Activated naive CD4-positive, alpha-beta T cell treated with Interleukin-2 at 50 U/mL for 16 hours (primary cell): ENCODE measurements at regions not wholly inside any gene's neighbourhood (a gene's known extent, or its start where the extent isn't known, plus 50 kb on each side); places are given as distances from the start of the nearest gene placed in this dataset.

Source experiments
- DNase-seq: peaks from one replicate; pipeline ENCODE4 v3.0.0-alpha.2; 2020

- DNase-seq: no peak
Measured at GRCh38 chr9:80285326-80285725, 713.6 kb downstream of the TLE4 start.

GRCh38 chr9:80282766-80283165, 711.0 kb downstream of the TLE4 start:
- no peak for DNase-seq

- no peak for DNase-seq
Measured at GRCh38 chr9:80259079-80259478, 687.3 kb downstream of the TLE4 start.

- DNase-seq: no peak
Measured at GRCh38 chr9:80251778-80252177, 680.0 kb downstream of the TLE4 start.

- DNase-seq: no peak
Measured at GRCh38 chr9:80242022-80242421, 670.3 kb downstream of the TLE4 start.

GRCh38 chr9:80235752-80236151, 664.0 kb downstream of the TLE4 start:
- DNase-seq: no peak

- DNase-seq: no peak
Measured at GRCh38 chr9:80233906-80234305, 662.1 kb downstream of the TLE4 start.

GRCh38 chr9:80233102-80233843, 661.5 kb downstream of the TLE4 start:
- no peak for DNase-seq

GRCh38 chr9:80231318-80232236, 659.8 kb downstream of the TLE4 start:
- DNase-seq: no peak

- no peak for DNase-seq
Measured at GRCh38 chr9:80223897-80224296, 652.1 kb downstream of the TLE4 start.

GRCh38 chr9:80222466-80223169, 650.9 kb downstream of the TLE4 start:
- no peak for DNase-seq

GRCh38 chr9:80218328-80218727, 646.6 kb downstream of the TLE4 start:
- no peak for DNase-seq

- no peak for DNase-seq
Measured at GRCh38 chr9:80213613-80214012, 641.8 kb downstream of the TLE4 start.

- DNase-seq: no peak
Measured at GRCh38 chr9:80208696-80209095, 636.9 kb downstream of the TLE4 start.

- DNase-seq: no peak
Measured at GRCh38 chr9:80204054-80204453, 632.3 kb downstream of the TLE4 start.

GRCh38 chr9:80197661-80198060, 625.9 kb downstream of the TLE4 start:
- DNase-seq: no peak

- no peak for DNase-seq
Measured at GRCh38 chr9:80191108-80191507, 619.3 kb downstream of the TLE4 start.

- DNase-seq: no peak
Measured at GRCh38 chr9:80188579-80188978, 616.8 kb downstream of the TLE4 start.

GRCh38 chr9:80185112-80185738, 613.5 kb downstream of the TLE4 start:
- DNase-seq: no peak

GRCh38 chr9:80177949-80178480, 606.2 kb downstream of the TLE4 start:
- no peak for DNase-seq

GRCh38 chr9:80175286-80176150, 603.8 kb downstream of the TLE4 start:
- DNase-seq: no peak

- no peak for DNase-seq
Measured at GRCh38 chr9:80163889-80164288, 592.1 kb downstream of the TLE4 start.
